A673 (cell line): ENCODE measurements at regions not wholly inside any gene's neighbourhood (a gene's known extent, or its start where the extent isn't known, plus 50 kb on each side); places are given as distances from the start of the nearest gene placed in this dataset.

Experiments
- BruUV-seq: library from RNA; stranded (reverse); fragments of 400-500 nt; replicated peaks from 2 replicates; lab custom pipeline; 2021; lab: Mats Ljungman, UMichigan
- CTCF ChIA-PET: fragments of 300-600 bp; sonication (Branson Sonifier 250); formaldehyde crosslinking; loops from one replicate; lab custom pipeline; 2022; ENCODE audit warnings: antibody characterized with exemption; lab: Charles Lee
- POLR2A ChIA-PET: fragments of 300-600 bp; sonication (Branson Sonifier 250); formaldehyde crosslinking; loops from one replicate; lab custom pipeline; 2022; ENCODE audit warnings: antibody characterized with exemption; ENCODE audit not compliant: low non-redundant PET; lab: Charles Lee
- DNase-seq: peaks from one replicate; pipeline ENCODE4 v3.0.0-alpha.2; 2015; ENCODE audit warnings: low spot score
- H3K27ac ChIP-seq: fragments of 200-600 bp; sonication (generic); 2 replicates; pipeline ENCODE4 v1.5.1; 2016; ENCODE audit warnings: mixed run types, low read depth, mild to moderate bottlenecking, mixed read lengths, antibody characterized with exemption, low read length; ENCODE audit not compliant: poor library complexity, severe bottlenecking
- H3K27me3 ChIP-seq: fragments of 200-600 bp; sonication (generic); replicated peaks from 2 replicates; pipeline ENCODE4 v1.6.1; 2017; ENCODE audit warnings: mixed run types, low read depth, mild to moderate bottlenecking, mixed read lengths, antibody characterized with exemption, low read length; ENCODE audit not compliant: insufficient read depth, poor library complexity
- H3K36me3 ChIP-seq: fragments of 200-600 bp; sonication (generic); 2 replicates; pipeline ENCODE4 v1.6.1; 2016; ENCODE audit warnings: mixed run types, mild to moderate bottlenecking, mixed read lengths, antibody characterized with exemption, low read length; ENCODE audit not compliant: insufficient read depth, poor library complexity, severe bottlenecking
- H3K4me1 ChIP-seq: fragments of 200-600 bp; sonication (generic); 2 replicates; pipeline ENCODE4 v1.6.1; 2017; ENCODE audit warnings: mixed run types, mild to moderate bottlenecking, mixed read lengths, antibody characterized with exemption, low read length; ENCODE audit not compliant: insufficient read depth, poor library complexity, severe bottlenecking
- H3K4me3 ChIP-seq: fragments of 200-600 bp; sonication (generic); 2 replicates; pipeline ENCODE4 v1.5.1; 2016; ENCODE audit warnings: low read depth, mixed run types, mild to moderate bottlenecking, mixed read lengths, low read length; ENCODE audit not compliant: poor library complexity, severe bottlenecking
- H3K9me3 ChIP-seq: fragments of 200-600 bp; sonication (generic); 2 replicates; pipeline ENCODE4 v1.6.1; 2016; ENCODE audit warnings: mixed run types, low read depth, mild to moderate bottlenecking, mixed read lengths, antibody characterized with exemption, low read length; ENCODE audit not compliant: poor library complexity, severe bottlenecking
- EZH2 ChIP-seq: fragments of 200-600 bp; sonication (generic); IDR thresholded peaks from 2 replicates; pipeline ENCODE4 v1.6.1; 2017; ENCODE audit warnings: borderline replicate concordance, low read depth, mild to moderate bottlenecking, mixed read lengths, antibody characterized with exemption, low read length; ENCODE audit not compliant: poor library complexity, severe bottlenecking
- intact Hi-C: fragments of 100-400 bp; cut with micrococcal nuclease; formaldehyde crosslinking; loops from one replicate; pipeline ENCODE4 v1.10.0; 2022; ENCODE audit not compliant: unreplicated experiment
- TF ChIP-seq, protein P1 (sequence below): fragments of 300-800, 200-600 bp; sonication (generic); conservative IDR thresholded peaks from 2 replicates; pipeline ENCODE4 v1.5.1; 2017; ENCODE audit warnings: low read depth, mild to moderate bottlenecking, antibody characterized with exemption, low read length, moderate library complexity, mixed read lengths

DNA sequence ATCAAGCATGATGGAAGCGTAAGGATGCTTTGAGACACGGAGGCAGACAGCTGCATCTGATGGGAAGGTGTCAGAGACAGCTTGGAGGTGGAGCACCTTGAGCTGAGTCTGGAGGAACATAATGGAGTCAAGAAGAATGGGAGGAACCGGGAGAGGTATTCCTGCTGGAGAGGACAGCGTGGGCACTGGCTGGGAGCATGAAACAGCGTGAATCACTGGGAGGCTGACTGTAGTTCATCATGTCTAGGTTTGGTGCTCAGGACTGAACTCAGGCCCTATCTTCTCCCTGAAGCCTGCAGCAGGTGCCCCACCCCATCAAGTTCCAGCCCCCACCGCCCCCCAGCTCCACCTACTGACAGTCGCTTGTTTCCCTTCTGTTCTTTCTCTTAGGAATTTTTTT lies 98.6 kb downstream of the TMEM17 start:
- DNase-seq = no peak
- TF ChIP-seq, protein P1, sequence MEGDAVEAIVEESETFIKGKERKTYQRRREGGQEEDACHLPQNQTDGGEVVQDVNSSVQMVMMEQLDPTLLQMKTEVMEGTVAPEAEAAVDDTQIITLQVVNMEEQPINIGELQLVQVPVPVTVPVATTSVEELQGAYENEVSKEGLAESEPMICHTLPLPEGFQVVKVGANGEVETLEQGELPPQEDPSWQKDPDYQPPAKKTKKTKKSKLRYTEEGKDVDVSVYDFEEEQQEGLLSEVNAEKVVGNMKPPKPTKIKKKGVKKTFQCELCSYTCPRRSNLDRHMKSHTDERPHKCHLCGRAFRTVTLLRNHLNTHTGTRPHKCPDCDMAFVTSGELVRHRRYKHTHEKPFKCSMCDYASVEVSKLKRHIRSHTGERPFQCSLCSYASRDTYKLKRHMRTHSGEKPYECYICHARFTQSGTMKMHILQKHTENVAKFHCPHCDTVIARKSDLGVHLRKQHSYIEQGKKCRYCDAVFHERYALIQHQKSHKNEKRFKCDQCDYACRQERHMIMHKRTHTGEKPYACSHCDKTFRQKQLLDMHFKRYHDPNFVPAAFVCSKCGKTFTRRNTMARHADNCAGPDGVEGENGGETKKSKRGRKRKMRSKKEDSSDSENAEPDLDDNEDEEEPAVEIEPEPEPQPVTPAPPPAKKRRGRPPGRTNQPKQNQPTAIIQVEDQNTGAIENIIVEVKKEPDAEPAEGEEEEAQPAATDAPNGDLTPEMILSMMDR = no peak
- no peak for TF ChIP-seq EZH2
- Histone ChIP-seq H3K36me3 (no peaks in the 10 kb centered on the region), H3K27ac (no peak overlapping the region), H3K4me3 (no peak overlapping the region), H3K9me3 (no peaks in the 10 kb centered on the region), H3K4me1 (no peaks in the 10 kb centered on the region), H3K27me3 (no peaks in the 10 kb centered on the region)
- CTCF ChIA-PET = interaction anchor here (0.6 kb wide), 1 partner anchor 24 kb away, joined by 5 read pairs; no protein-coding TSS in a partner anchor
- POLR2A ChIA-PET = no interaction called here
- no TSS peak for BruUV-seq
- intact Hi-C loops = no loop called here

DNA sequence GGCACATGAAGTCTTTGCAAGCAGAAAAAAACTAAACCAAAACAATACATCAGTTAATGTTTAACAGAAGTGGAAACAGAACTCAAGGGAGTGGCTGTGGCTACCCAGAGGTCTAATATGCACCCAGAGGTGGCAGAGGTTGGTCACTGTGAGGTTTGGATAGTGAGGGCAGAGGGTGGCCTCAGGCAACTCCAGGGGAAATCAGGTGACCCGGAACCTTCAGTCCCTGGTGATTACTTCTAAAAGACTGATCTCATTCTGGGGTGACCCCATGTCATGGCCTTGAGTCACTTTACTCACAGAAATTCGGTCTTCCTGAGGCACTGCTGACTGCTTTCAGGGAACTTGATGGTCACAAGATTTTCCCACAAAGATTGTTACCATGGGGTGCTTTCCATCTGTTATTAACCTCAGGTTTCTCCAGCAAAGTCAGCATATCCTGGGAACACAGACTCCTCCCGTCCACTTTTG lies 99.4 kb downstream of the TMEM17 start:
- no peak for TF ChIP-seq EZH2
- TF ChIP-seq, protein P1 = no peak
- ChIA-PET CTCF (no interaction called here), POLR2A (no interaction called here)
- Histone ChIP-seq H3K4me1 (no peaks in the 10 kb centered on the region), H3K9me3 (no peaks in the 10 kb centered on the region), H3K4me3 (no peak overlapping the region), H3K36me3 (no peaks in the 10 kb centered on the region), H3K27me3 (no peaks in the 10 kb centered on the region), H3K27ac (no peak overlapping the region)
- intact Hi-C loops = no loop called here
- DNase-seq = no peak
- BruUV-seq = no TSS peak

DNA sequence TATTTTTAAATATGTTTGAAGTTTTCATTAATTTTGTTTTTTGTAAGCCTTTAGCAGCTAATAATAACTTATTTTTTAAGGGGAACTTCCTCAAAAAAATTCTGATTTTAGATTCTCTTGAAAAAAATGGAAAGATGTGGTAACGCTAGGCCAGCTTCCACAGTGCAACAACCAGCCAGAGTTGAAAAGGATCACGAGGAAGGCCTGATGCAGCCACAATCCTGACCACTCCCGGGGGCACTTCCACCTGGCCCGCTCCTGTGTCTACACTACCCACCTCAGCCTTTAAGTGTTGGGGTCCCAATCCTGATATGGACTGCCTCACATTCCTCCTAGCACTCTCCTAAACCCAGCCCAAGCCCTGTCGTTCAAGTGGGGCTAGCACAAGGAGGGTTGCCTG lies 101.1 kb downstream of the TMEM17 start:
- TF ChIP-seq, protein P1 = no peak
- no peak for TF ChIP-seq EZH2
- Histone ChIP-seq H3K4me3 (no peak overlapping the region), H3K9me3 (no peaks in the 10 kb centered on the region), H3K4me1 (no peaks in the 10 kb centered on the region), H3K27me3 (no peaks in the 10 kb centered on the region), H3K36me3 (no peaks in the 10 kb centered on the region), H3K27ac (no peak overlapping the region)
- DNase-seq = no peak
- ChIA-PET POLR2A (no interaction called here), CTCF (interaction anchor here (0.7 kb wide), 1 partner anchor 208 kb away, joined by 6 read pairs; no protein-coding TSS in a partner anchor)
- no TSS peak for BruUV-seq
- intact Hi-C loops = no loop called here
